ENCODE measurements at regions not wholly inside any gene's neighbourhood (a gene's known extent, or its start where the extent isn't known, plus 50 kb on each side); places are given as distances from the start of the nearest gene placed in this dataset.

DNA sequence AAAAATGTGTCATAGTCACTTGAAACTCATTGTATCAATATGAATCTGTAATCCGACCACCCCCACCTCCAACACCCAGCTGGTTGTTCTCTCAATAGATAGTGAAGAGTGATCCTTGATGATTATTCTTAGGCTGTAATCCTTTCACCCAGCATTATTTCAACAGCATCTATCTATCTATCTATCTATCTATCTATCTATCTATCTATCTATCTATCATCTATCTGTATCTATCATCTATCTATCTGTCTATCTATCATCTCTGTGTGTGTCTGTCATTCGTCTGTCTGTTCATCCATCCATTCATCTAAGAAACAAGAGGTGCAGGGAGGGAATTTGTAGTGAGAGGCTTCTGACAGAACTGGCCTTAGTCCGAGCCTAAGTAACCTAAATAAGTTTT lies 78.7 kb upstream of the IGSF10 start:
- POLR2A ChIA-PET, result no interaction called here
- Histone ChIP-seq H3K4me1 (ENCODE audit: control insufficient read depth, insufficient read depth, low read length) (no peaks in the 10 kb centered on the region), H3K36me3 (ENCODE audit: control insufficient read depth in 2 of 2, insufficient read depth in 1 of 2, low read length in 2 of 2) (no peaks in the 10 kb centered on the region), H3K4me3 (ENCODE audit: low read depth, low read length) (no peak overlapping the region), H3K9me3 (ENCODE audit: control insufficient read depth, insufficient read depth, low read depth, low read length) (no peaks in the 10 kb centered on the region), H3K27ac (ENCODE audit: extremely low read depth, low read depth, low read length) (no peak overlapping the region)
- TF ChIP-seq ZIC2 (tag by site-specific recombination; IDR thresholded peaks at IDR 0.05) (no peak), ZNF155 (tag by site-specific recombination; IDR thresholded peaks at IDR 0.05) (no peak), ZNF707 (tag by site-specific recombination; IDR thresholded peaks at IDR 0.05) (no peak), OVOL3 (tag by site-specific recombination; IDR thresholded peaks at IDR 0.05) (no peak), ZNF138 (tag by site-specific recombination; IDR thresholded peaks at IDR 0.05; ENCODE audit: borderline replicate concordance) (no peak), GLI2 (tag by site-specific recombination; IDR thresholded peaks at IDR 0.05; ENCODE audit: borderline replicate concordance, low read depth) (no peak), ZNF324 (tag by site-specific recombination; IDR thresholded peaks at IDR 0.05) (no peak), ZNF114 (tag by site-specific recombination; IDR thresholded peaks at IDR 0.05) (no peak), ZNF624 (tag by site-specific recombination; IDR thresholded peaks at IDR 0.05) (no peak), ZEB2 (tag by site-specific recombination; IDR thresholded peaks at IDR 0.05) (no peak)
- TF ChIP-seq, protein P1, sequence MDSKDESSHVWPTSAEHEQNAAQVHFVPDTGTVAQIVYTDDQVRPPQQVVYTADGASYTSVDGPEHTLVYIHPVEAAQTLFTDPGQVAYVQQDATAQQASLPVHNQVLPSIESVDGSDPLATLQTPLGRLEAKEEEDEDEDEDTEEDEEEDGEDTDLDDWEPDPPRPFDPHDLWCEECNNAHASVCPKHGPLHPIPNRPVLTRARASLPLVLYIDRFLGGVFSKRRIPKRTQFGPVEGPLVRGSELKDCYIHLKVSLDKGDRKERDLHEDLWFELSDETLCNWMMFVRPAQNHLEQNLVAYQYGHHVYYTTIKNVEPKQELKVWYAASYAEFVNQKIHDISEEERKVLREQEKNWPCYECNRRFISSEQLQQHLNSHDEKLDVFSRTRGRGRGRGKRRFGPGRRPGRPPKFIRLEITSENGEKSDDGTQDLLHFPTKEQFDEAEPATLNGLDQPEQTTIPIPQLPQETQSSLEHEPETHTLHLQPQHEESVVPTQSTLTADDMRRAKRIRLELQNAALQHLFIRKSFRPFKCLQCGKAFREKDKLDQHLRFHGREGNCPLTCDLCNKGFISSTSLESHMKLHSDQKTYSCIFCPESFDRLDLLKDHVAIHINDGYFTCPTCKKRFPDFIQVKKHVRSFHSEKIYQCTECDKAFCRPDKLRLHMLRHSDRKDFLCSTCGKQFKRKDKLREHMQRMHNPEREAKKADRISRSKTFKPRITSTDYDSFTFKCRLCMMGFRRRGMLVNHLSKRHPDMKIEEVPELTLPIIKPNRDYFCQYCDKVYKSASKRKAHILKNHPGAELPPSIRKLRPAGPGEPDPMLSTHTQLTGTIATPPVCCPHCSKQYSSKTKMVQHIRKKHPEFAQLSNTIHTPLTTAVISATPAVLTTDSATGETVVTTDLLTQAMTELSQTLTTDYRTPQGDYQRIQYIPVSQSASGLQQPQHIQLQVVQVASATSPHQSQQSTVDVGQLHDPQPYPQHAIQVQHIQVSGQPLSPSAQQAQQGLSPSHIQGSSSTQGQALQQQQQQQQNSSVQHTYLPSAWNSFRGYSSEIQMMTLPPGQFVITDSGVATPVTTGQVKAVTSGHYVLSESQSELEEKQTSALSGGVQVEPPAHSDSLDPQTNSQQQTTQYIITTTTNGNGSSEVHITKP (tag by site-specific recombination; IDR thresholded peaks at IDR 0.05), result no peak
- TF ChIP-seq, protein P2, sequence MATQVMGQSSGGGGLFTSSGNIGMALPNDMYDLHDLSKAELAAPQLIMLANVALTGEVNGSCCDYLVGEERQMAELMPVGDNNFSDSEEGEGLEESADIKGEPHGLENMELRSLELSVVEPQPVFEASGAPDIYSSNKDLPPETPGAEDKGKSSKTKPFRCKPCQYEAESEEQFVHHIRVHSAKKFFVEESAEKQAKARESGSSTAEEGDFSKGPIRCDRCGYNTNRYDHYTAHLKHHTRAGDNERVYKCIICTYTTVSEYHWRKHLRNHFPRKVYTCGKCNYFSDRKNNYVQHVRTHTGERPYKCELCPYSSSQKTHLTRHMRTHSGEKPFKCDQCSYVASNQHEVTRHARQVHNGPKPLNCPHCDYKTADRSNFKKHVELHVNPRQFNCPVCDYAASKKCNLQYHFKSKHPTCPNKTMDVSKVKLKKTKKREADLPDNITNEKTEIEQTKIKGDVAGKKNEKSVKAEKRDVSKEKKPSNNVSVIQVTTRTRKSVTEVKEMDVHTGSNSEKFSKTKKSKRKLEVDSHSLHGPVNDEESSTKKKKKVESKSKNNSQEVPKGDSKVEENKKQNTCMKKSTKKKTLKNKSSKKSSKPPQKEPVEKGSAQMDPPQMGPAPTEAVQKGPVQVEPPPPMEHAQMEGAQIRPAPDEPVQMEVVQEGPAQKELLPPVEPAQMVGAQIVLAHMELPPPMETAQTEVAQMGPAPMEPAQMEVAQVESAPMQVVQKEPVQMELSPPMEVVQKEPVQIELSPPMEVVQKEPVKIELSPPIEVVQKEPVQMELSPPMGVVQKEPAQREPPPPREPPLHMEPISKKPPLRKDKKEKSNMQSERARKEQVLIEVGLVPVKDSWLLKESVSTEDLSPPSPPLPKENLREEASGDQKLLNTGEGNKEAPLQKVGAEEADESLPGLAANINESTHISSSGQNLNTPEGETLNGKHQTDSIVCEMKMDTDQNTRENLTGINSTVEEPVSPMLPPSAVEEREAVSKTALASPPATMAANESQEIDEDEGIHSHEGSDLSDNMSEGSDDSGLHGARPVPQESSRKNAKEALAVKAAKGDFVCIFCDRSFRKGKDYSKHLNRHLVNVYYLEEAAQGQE (tag by site-specific recombination; IDR thresholded peaks at IDR 0.05), result no peak
- CTCF ChIA-PET, result interaction anchor here (0.6 kb wide), 1 partner anchor 298 kb away, joined by 3 read pairs; no protein-coding TSS in a partner anchor

DNA sequence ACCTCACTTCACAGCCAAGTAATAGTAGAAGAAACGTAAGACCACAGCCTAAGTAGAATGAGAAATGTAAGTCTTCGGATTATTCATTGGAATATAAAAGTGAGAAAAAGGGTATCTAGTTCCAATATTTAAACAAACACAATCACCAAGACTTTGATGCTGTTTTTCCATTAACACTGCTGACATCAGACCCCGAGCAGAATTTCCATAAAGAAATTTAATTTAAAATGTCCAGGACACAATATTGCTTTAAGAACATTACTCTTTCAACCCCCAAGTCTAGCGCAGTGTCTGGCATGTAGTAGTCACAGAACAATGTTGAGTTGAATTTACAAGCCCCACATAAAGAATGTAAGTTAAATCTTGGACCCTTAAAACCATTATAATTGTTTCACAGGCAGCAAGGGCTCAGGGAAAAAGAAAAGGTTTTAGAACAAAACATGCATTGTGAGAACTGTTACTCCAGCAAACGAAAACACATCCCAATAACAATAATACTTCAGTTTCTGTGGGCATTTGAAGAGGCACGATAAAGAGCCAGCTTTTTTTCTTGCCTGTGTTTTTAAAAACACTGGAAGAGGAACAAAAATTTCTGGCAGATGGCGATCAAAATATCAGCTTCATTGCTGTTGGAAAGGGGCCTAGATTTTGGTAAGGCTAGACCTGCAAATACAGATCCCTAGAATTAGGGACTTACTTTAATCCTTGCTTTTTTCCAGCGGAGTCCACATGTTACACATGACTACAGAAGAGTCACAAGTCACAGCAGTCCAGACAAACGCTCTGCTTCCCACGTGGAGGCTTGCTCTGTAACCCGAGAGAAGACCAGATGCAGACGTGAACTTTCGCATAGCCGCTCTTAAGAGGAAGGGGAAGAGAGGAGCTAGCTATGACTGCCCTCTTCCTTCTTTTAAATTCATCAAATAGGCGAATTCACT lies 77.9 kb upstream of the IGSF10 start:
- H3K36me3 ChIP-seq (ENCODE audit: control insufficient read depth in 2 of 2, insufficient read depth in 1 of 2, low read length in 2 of 2), result no peaks in the 10 kb centered on the region
- CTCF ChIA-PET, result interaction anchor here (0.6 to 0.8 kb wide), 2 partner anchors 71 to 299 kb away, joined by 3 read pairs; no protein-coding TSS in a partner anchor
- H3K27ac ChIP-seq (ENCODE audit: extremely low read depth, low read depth, low read length), result no peak overlapping the region
- POLR2A ChIA-PET, result no interaction called here
- H3K4me1 ChIP-seq (ENCODE audit: control insufficient read depth, insufficient read depth, low read length), result no peaks in the 10 kb centered on the region
- TF ChIP-seq MZF1 (tag by site-specific recombination; IDR thresholded peaks at IDR 0.05; ENCODE audit: borderline replicate concordance), result peak; percentile 53; the same call in 1 of the 2 replicates
- no peak for TF ChIP-seq ZNF184 (tag by site-specific recombination; IDR thresholded peaks at IDR 0.05)
- no peak overlapping the region for H3K4me3 ChIP-seq (ENCODE audit: low read depth, low read length)
- H3K9me3 ChIP-seq (ENCODE audit: control insufficient read depth, insufficient read depth, low read depth, low read length), result no peaks in the 10 kb centered on the region
